Adrenal gland (tissue), 5 donors: ENCODE measurements at regions not wholly inside any gene's neighbourhood (a gene's known extent, or its start where the extent isn't known, plus 50 kb on each side); places are given as distances from the start of the nearest gene placed in this dataset.
A peak's percentile ranks its signal among the peaks of the same experiment; 100 is the strongest.

Experiments
- CTCF ChIP-seq, 6 experiments: fragments of 450-650 bp in 4 of 6; fragments of 200-600 bp in 2 of 6; sonication (generic) in 1 of 6; IDR thresholded peaks; 1 replicate in 5 of 6; 2 replicates in 1 of 6; pipeline versions ENCODE4 v1.5.1 to v1.8.0; 2016 to 2021; ENCODE audit warnings: antibody characterized with exemption in 6 of 6, mild to moderate bottlenecking in 2 of 6, moderate library complexity in 1 of 6
- POLR2A ChIP-seq, 2 donors: fragments of 450-650 bp; IDR thresholded peaks; one replicate each; pipeline ENCODE4 v1.6.1; 2017; ENCODE audit warnings: antibody characterized with exemption in 2 of 2, mild to moderate bottlenecking in 2 of 2, moderate library complexity in 1 of 2
- donor health status: DM: no; HTN: no; CAD: no.

- TF ChIP-seq POLR2A (IDR thresholded peaks at IDR 0.05) (no peak), CTCF (IDR thresholded peaks at IDR 0.05) (peak; percentile 37 to 70 (median 60))
Observed at GRCh38 chr9:17063535-17064135, 71.2 kb upstream of the CNTLN start.
